ENCODE measurements at regions not wholly inside any gene's neighbourhood (a gene's known extent, or its start where the extent isn't known, plus 50 kb on each side); places are given as distances from the start of the nearest gene placed in this dataset.

DNA sequence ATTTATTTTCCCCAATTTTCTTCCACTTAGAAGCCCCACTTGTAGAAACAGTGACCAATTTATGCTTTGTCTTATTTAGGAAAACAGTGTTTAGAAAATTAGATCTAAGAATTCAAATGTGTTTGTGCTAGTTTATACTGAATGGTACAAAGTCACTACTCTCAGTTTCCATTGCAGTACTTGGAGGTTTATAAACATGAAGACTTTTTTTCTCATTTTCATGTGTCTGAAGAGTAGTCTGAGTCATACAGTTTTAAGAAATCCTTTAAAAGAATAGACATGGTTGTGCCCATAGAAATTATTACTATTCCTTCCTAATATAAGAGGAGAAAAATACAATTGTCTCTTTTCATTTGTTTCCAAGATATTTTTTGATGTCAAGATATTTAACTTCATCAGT, 458.7 kb downstream of the NAF1 start:
- Histone ChIP-seq H3K4me3 (ENCODE audit: extremely low read depth in 1 of 4, insufficient read depth in 2 of 4, low read depth in 3 of 4, low read length in 4 of 4) (no peak overlapping the region), H2BK5ac (ENCODE audit: low read depth, low read length) (no peak overlapping the region), H4K8ac (ENCODE audit: extremely low read depth, insufficient read depth, low read length) (no peak overlapping the region), H3K18ac (ENCODE audit: extremely low read depth, low read length) (no peak overlapping the region), H3K9ac (replicated peaks in 1 of 4; ENCODE audit: extremely low read depth in 1 of 4, low read depth in 3 of 4, low read length in 3 of 4) (no peak overlapping the region), H3K4me2 (ENCODE audit: insufficient read depth in 1 of 2, low read depth in 2 of 2, low read length in 2 of 2) (no peak overlapping the region), H2BK120ac (replicated peaks; ENCODE audit: low read depth, low read length) (no peak overlapping the region), H3K79me2 (ENCODE audit: control insufficient read depth in 1 of 2, insufficient read depth in 2 of 2, low read length in 2 of 2) (no peaks in the 10 kb centered on the region), H4K20me1 (replicated peaks in 1 of 2; ENCODE audit: control insufficient read depth in 1 of 2, insufficient read depth in 2 of 2, low read length in 2 of 2) (no peaks in the 10 kb centered on the region), H2BK20ac (ENCODE audit: low read length) (no peak overlapping the region), H4K91ac (replicated peaks; ENCODE audit: insufficient read length, low read length) (no peak overlapping the region), H3K23me2 (ENCODE audit: low read depth, low read length) (no peaks in the 10 kb centered on the region), H3K27ac (ENCODE audit: low read depth, low read length) (no peak overlapping the region), H2AFZ (ENCODE audit: low read length) (no peak overlapping the region), H3K56ac (replicated peaks; ENCODE audit: insufficient read length, low read depth, low read length) (no peak overlapping the region), H4K5ac (ENCODE audit: insufficient read length, low read depth, low read length) (no peak overlapping the region), H3K27me3 (replicated peaks in 1 of 4; ENCODE audit: control insufficient read depth in 3 of 4, extremely low read depth in 1 of 4, insufficient read depth in 3 of 4, low read length in 3 of 4) (no peaks in the 10 kb centered on the region), H3K23ac (ENCODE audit: insufficient read length) (no peak overlapping the region), H3K4me1 (replicated peaks in 1 of 4; ENCODE audit: control insufficient read depth in 3 of 4, insufficient read depth in 4 of 4, low read length in 3 of 4) (no peaks in the 10 kb centered on the region), H3K36me3 (ENCODE audit: control insufficient read depth in 2 of 4, insufficient read depth in 4 of 4, low read length in 3 of 4) (no peaks in the 10 kb centered on the region), H2AK5ac (ENCODE audit: low read depth, low read length) (no peak overlapping the region), H3K4ac (replicated peaks; ENCODE audit: insufficient read length, low read depth, low read length) (no peak overlapping the region), H3K14ac (ENCODE audit: insufficient read length) (no peak overlapping the region), H3K9me3 (ENCODE audit: insufficient read depth in 2 of 2, low read depth in 1 of 2, low read length in 1 of 2) (peaks cover 0 to 4% of the 10 kb centered on the region in 2 experiments; a peak in 1 of 4 replicates), H2BK15ac (ENCODE audit: low read length) (no peak overlapping the region), H2BK12ac (ENCODE audit: low read depth, low read length) (no peak overlapping the region), H3K79me1 (ENCODE audit: low read depth, low read length) (no peaks in the 10 kb centered on the region)
- ChIA-PET POLR2A (ENCODE audit: partially characterized antibody) (no interaction called here), CTCF (ENCODE audit: partially characterized antibody) (no interaction called here)
- no peak for DNase-seq (ENCODE audit: low read depth in 1 of 2, low spot score in 2 of 2)
- no peak for FAIRE-seq
- TF ChIP-seq GTF2F1 (IDR thresholded peaks at IDR 0.05; ENCODE audit: borderline replicate concordance, low read depth, low read length) (no peak), POLR2AphosphoS5 (IDR thresholded peaks at IDR 0.05; ENCODE audit: low read depth, low read length) (no peak), SIN3A (conservative IDR thresholded peaks at IDR 0.05 in 1 of 2, IDR thresholded peaks at IDR 0.05 in 1 of 2; ENCODE audit: low read depth in 1 of 2, low read length in 2 of 2) (no peak), BCL11A (IDR thresholded peaks at IDR 0.05; ENCODE audit: low read depth in 2 of 2, low read length in 2 of 2) (no peak), RAD21 (IDR thresholded peaks at IDR 0.05 in 1 of 2, conservative IDR thresholded peaks at IDR 0.05 in 1 of 2; ENCODE audit: low read depth in 2 of 2, low read length in 2 of 2) (no peak), TBP (IDR thresholded peaks at IDR 0.05; ENCODE audit: low read depth, low read length) (no peak), CBX5 (IDR thresholded peaks at IDR 0.05; ENCODE audit: low read depth, low read length) (no peak), POU5F1 (IDR thresholded peaks at IDR 0.05; ENCODE audit: low read depth, low read length) (no peak), NANOG (IDR thresholded peaks at IDR 0.05; ENCODE audit: insufficient read depth, low read depth, low read length, poor library complexity, severe bottlenecking) (no peak), CREB1 (IDR thresholded peaks at IDR 0.05) (no peak), HDAC2 (IDR thresholded peaks at IDR 0.05; ENCODE audit: borderline replicate concordance in 1 of 2, low read depth in 2 of 2, low read length in 2 of 2) (no peak), POLR2A (IDR thresholded peaks at IDR 0.05; ENCODE audit: control extremely low read depth in 1 of 2, low read depth in 2 of 2, low read length in 2 of 2) (no peak), ASH2L (IDR thresholded peaks at IDR 0.05; ENCODE audit: low read length) (no peak)
- TF ChIP-seq, protein P1, sequence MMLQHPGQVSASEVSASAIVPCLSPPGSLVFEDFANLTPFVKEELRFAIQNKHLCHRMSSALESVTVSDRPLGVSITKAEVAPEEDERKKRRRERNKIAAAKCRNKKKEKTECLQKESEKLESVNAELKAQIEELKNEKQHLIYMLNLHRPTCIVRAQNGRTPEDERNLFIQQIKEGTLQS (IDR thresholded peaks at IDR 0.05; ENCODE audit: insufficient read depth, low read depth, low read length), result no peak
- TF ChIP-seq, protein P2, sequence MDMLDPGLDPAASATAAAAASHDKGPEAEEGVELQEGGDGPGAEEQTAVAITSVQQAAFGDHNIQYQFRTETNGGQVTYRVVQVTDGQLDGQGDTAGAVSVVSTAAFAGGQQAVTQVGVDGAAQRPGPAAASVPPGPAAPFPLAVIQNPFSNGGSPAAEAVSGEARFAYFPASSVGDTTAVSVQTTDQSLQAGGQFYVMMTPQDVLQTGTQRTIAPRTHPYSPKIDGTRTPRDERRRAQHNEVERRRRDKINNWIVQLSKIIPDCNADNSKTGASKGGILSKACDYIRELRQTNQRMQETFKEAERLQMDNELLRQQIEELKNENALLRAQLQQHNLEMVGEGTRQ (IDR thresholded peaks at IDR 0.05; ENCODE audit: low read length), result no peak

All from H1 (cell line).